Gastrocnemius medialis (tissue), 4 donors: ENCODE measurements at regions not wholly inside any gene's neighbourhood (a gene's known extent, or its start where the extent isn't known, plus 50 kb on each side); places are given as distances from the start of the nearest gene placed in this dataset.

ENCODE experiments used
- ATAC-seq, 2 donors: fragments of 150-250 bp; one replicate each; pipeline ENCODE4 v1.9.1; 2016
- DNase-seq, 2 donors: peaks; one replicate each; pipeline ENCODE4 v3.0.0-alpha.2; 2019
- H3K27ac ChIP-seq, 4 donors: fragments of 200-600 bp; sonication (generic); 1 replicate in 1 of 4; 2 replicates in 3 of 4; pipeline ENCODE4 v1.5.1; 2016 to 2018; ENCODE audit warnings: mild to moderate bottlenecking in 2 of 4, moderate library complexity in 1 of 4
- H3K27me3 ChIP-seq, 3 donors: fragments of 200-600 bp; sonication (generic) in 2 of 3; 1 replicate in 1 of 3; 2 replicates in 2 of 3; pipeline versions ENCODE4 v1.5.1 to v1.6.0; 2016 to 2019; ENCODE audit warnings: mild to moderate bottlenecking in 1 of 3, moderate library complexity in 1 of 3
- H3K36me3 ChIP-seq, 2 donors: fragments of 200-600 bp; sonication (generic) in 1 of 2; one replicate each; pipeline ENCODE4 v1.5.1; 2017 to 2018
- H3K4me1 ChIP-seq, 2 donors: fragments of 200-600 bp; sonication (generic) in 1 of 2; one replicate each; pipeline ENCODE4 v1.5.1; 2016 to 2017; ENCODE audit warnings: mild to moderate bottlenecking in 2 of 2
- H3K4me3 ChIP-seq, 4 donors: fragments of 200-600 bp; sonication (generic) in 3 of 4; 1 replicate in 1 of 4; 2 replicates in 3 of 4; pipeline ENCODE4 v1.5.1; 2016 to 2019; ENCODE audit warnings: mild to moderate bottlenecking in 2 of 4
- H3K9me3 ChIP-seq, 3 donors: fragments of 200-600 bp; sonication (generic) in 2 of 3; 1 replicate in 1 of 3; 2 replicates in 2 of 3; pipeline ENCODE4 v1.5.1; 2016 to 2019
- POLR2A ChIP-seq, 2 donors: fragments of 450-650 bp; IDR thresholded peaks; one replicate each; pipeline ENCODE4 v1.6.1; 2017; ENCODE audit warnings: antibody characterized with exemption in 2 of 2, mild to moderate bottlenecking in 2 of 2, moderate library complexity in 2 of 2
- in situ Hi-C, 4 donors: fragments of 200-750 bp; cut with MboI; loops; one replicate each; pipeline versions ENCODE4 v1.15.0 to v1.8.0; 2017; ENCODE audit warnings: low sequenced_read_pairs in 4 of 4
- intact Hi-C: fragments of 100-400 bp; cut with DNase I; formaldehyde crosslinking; loops from one replicate; pipeline ENCODE4 v1.15.1; 2023; ENCODE audit warnings: low total_unique reads
- TF ChIP-seq, protein P1 (sequence below), 5 experiments: fragments of 450-650 bp in 3 of 5; fragments of 200-600 bp in 2 of 5; sonication (generic) in 2 of 5; IDR thresholded peaks in 4 of 5; conservative IDR thresholded peaks in 1 of 5; 1 replicate in 4 of 5; 2 replicates in 1 of 5; pipeline ENCODE4 v1.5.1; 2016 to 2019; ENCODE audit warnings: antibody characterized with exemption in 5 of 5, mild to moderate bottlenecking in 3 of 5, moderate library complexity in 3 of 5

DNA sequence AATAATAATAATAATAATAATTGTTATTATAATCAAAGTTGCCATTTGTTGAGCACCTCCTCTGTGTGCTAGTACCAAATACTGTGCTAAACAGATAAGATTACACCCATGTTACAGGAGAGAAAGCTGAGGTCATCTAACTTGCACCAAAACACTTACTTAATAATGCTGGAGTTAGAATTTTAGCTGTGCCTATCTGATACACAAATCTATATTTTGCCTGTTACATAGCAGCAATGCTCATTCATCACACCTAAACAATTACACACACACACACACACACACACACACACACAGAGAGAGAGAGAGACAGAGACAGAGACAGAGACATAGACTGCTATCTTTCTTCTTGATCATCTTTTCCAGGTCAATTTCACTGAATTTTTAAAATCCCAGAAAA is 170.9 kb upstream of the KLF3 start:
- Histone ChIP-seq H3K9me3 (no peaks in the 10 kb centered on the region), H3K4me1 (no peaks in the 10 kb centered on the region), H3K27me3 (no peaks in the 10 kb centered on the region), H3K4me3 (no peak overlapping the region), H3K27ac (no peak overlapping the region), H3K36me3 (no peaks in the 10 kb centered on the region)
- ATAC-seq (no peak), DNase-seq (no peak)
- TF ChIP-seq, protein P1, sequence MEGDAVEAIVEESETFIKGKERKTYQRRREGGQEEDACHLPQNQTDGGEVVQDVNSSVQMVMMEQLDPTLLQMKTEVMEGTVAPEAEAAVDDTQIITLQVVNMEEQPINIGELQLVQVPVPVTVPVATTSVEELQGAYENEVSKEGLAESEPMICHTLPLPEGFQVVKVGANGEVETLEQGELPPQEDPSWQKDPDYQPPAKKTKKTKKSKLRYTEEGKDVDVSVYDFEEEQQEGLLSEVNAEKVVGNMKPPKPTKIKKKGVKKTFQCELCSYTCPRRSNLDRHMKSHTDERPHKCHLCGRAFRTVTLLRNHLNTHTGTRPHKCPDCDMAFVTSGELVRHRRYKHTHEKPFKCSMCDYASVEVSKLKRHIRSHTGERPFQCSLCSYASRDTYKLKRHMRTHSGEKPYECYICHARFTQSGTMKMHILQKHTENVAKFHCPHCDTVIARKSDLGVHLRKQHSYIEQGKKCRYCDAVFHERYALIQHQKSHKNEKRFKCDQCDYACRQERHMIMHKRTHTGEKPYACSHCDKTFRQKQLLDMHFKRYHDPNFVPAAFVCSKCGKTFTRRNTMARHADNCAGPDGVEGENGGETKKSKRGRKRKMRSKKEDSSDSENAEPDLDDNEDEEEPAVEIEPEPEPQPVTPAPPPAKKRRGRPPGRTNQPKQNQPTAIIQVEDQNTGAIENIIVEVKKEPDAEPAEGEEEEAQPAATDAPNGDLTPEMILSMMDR (IDR thresholded peaks at IDR 0.05 in 4 of 5, conservative IDR thresholded peaks at IDR 0.05 in 1 of 5): no peak
- TF ChIP-seq POLR2A (IDR thresholded peaks at IDR 0.05): no peak
- intact Hi-C loops: no loop called here
- in situ Hi-C loops: no loop called here

GRCh38 chr4:38495446-38495845 is 168.6 kb upstream of the KLF3 start:
- Histone ChIP-seq H3K27me3 (no peaks in the 10 kb centered on the region), H3K9me3 (no peaks in the 10 kb centered on the region), H3K4me3 (no peak overlapping the region), H3K36me3 (no peaks in the 10 kb centered on the region), H3K4me1 (no peaks in the 10 kb centered on the region), H3K27ac (no peak overlapping the region)
- intact Hi-C loops: no loop called here
- TF ChIP-seq, protein P1 (IDR thresholded peaks at IDR 0.05 in 4 of 5, conservative IDR thresholded peaks at IDR 0.05 in 1 of 5): no peak
- DNase-seq: no peak
- ATAC-seq: no peak
- in situ Hi-C loops: no loop called here

- intact Hi-C loops: no loop called here
- in situ Hi-C loops: no loop called here
- TF ChIP-seq, protein P1 (IDR thresholded peaks at IDR 0.05 in 4 of 5, conservative IDR thresholded peaks at IDR 0.05 in 1 of 5): no peak
- TF ChIP-seq POLR2A (IDR thresholded peaks at IDR 0.05): no peak
Measured at GRCh38 chr4:38497121-38497520, 166.9 kb upstream of the KLF3 start.

GRCh38 chr4:38499101-38499500 is 164.9 kb upstream of the KLF3 start:
- no peak for ATAC-seq
- Histone ChIP-seq H3K4me1 (no peaks in the 10 kb centered on the region), H3K4me3 (no peak overlapping the region), H3K9me3 (no peaks in the 10 kb centered on the region), H3K27ac (no peak overlapping the region), H3K27me3 (no peaks in the 10 kb centered on the region), H3K36me3 (no peaks in the 10 kb centered on the region)
- intact Hi-C loops: no loop called here
- no peak for TF ChIP-seq POLR2A (IDR thresholded peaks at IDR 0.05)
- TF ChIP-seq, protein P1 (IDR thresholded peaks at IDR 0.05 in 4 of 5, conservative IDR thresholded peaks at IDR 0.05 in 1 of 5): no peak
- DNase-seq: no peak
- in situ Hi-C loops: no loop called here

More at GRCh38 chr4:38497121-38497520, 166.9 kb upstream of the KLF3 start:
- Histone ChIP-seq H3K4me3 (no peak overlapping the region), H3K27ac (no peak overlapping the region), H3K36me3 (no peaks in the 10 kb centered on the region), H3K27me3 (no peaks in the 10 kb centered on the region), H3K9me3 (no peaks in the 10 kb centered on the region), H3K4me1 (no peaks in the 10 kb centered on the region)
- no peak for DNase-seq
- ATAC-seq: no peak

GRCh38 chr4:38500433-38500832 is 163.6 kb upstream of the KLF3 start:
- ATAC-seq (no peak), DNase-seq (no peak)
- Histone ChIP-seq H3K27ac (no peak overlapping the region), H3K4me1 (no peaks in the 10 kb centered on the region), H3K36me3 (no peaks in the 10 kb centered on the region), H3K27me3 (no peaks in the 10 kb centered on the region), H3K9me3 (no peaks in the 10 kb centered on the region), H3K4me3 (no peak overlapping the region)
- in situ Hi-C loops: loop anchor here in 1 of 4 donors (25.0 kb wide), 1 partner anchor 88 kb away; no protein-coding TSS in a partner anchor
- TF ChIP-seq POLR2A (IDR thresholded peaks at IDR 0.05): no peak
- TF ChIP-seq, protein P1 (IDR thresholded peaks at IDR 0.05 in 4 of 5, conservative IDR thresholded peaks at IDR 0.05 in 1 of 5): no peak
- intact Hi-C loops: no loop called here
